Mesenchymal stem cell (in vitro differentiated cells and primary cell): ENCODE measurements at regions not wholly inside any gene's neighbourhood (a gene's known extent, or its start where the extent isn't known, plus 50 kb on each side); places are given as distances from the start of the nearest gene placed in this dataset.

Experiments used
- DNase-seq: peaks from one replicate; pipeline ENCODE4 v3.0.0-alpha.2; 2013
- H2AFZ ChIP-seq: one replicate; pipeline ENCODE4 v1.6.1; 2013; ENCODE audit warnings: low read depth, mild to moderate bottlenecking, control low read depth, inconsistent platforms, low read length, moderate library complexity
- H2AK5ac ChIP-seq: 2 replicates; pipeline ENCODE4 v1.6.1; 2013; ENCODE audit warnings: low read length, moderate library complexity, mild to moderate bottlenecking, inconsistent platforms; ENCODE audit not compliant: severe bottlenecking
- H2BK120ac ChIP-seq: one replicate; pipeline ENCODE4 v1.6.1; 2013; ENCODE audit warnings: low read depth, mild to moderate bottlenecking, inconsistent platforms, low read length, moderate library complexity
- H2BK12ac ChIP-seq, 2 experiments: one replicate each; pipeline ENCODE4 v1.6.1; 2013; ENCODE audit warnings: inconsistent platforms in 2 of 2, low read length in 2 of 2, mild to moderate bottlenecking in 2 of 2, moderate library complexity in 2 of 2, control low read depth in 1 of 2
- H2BK15ac ChIP-seq: one replicate; pipeline ENCODE4 v1.6.1; 2013; ENCODE audit warnings: mild to moderate bottlenecking, low read depth, inconsistent platforms; ENCODE audit not compliant: poor library complexity, severe bottlenecking
- H2BK5ac ChIP-seq: 2 replicates; pipeline ENCODE4 v1.6.1; 2013; ENCODE audit warnings: low read depth, mild to moderate bottlenecking, low read length, control low read depth, inconsistent platforms; ENCODE audit not compliant: poor library complexity, severe bottlenecking
- H3K14ac ChIP-seq, 2 experiments: one replicate each; pipeline ENCODE4 v1.6.1; 2013; ENCODE audit warnings: inconsistent platforms in 2 of 2, low read length in 2 of 2, control low read depth in 1 of 2, mild to moderate bottlenecking in 1 of 2, moderate library complexity in 1 of 2
- H3K18ac ChIP-seq, 2 experiments: one replicate each; pipeline ENCODE4 v1.6.1; 2013; ENCODE audit warnings: inconsistent platforms in 2 of 2, low read length in 2 of 2, control low read depth in 1 of 2, low read depth in 1 of 2, mild to moderate bottlenecking in 1 of 2
- H3K23ac ChIP-seq, 2 experiments: one replicate each; pipeline ENCODE4 v1.6.1; 2013; ENCODE audit warnings: inconsistent platforms in 2 of 2, low read length in 2 of 2, mild to moderate bottlenecking in 2 of 2, moderate library complexity in 2 of 2, control low read depth in 1 of 2
- H3K27ac ChIP-seq: 2 replicates; pipeline ENCODE4 v1.5.1; 2013; ENCODE audit warnings: mild to moderate bottlenecking, moderate library complexity, low read length, control low read depth, inconsistent platforms; ENCODE audit not compliant: poor library complexity, severe bottlenecking
- H3K27me3 ChIP-seq, 2 experiments: 2 replicates each; pipeline versions ENCODE4 v1.6.1 to v1.7.0; 2013; ENCODE audit warnings: low read length in 2 of 2, mild to moderate bottlenecking in 2 of 2, moderate library complexity in 2 of 2, control low read depth in 1 of 2, inconsistent platforms in 1 of 2; ENCODE audit not compliant: control insufficient read depth in 1 of 2, insufficient read depth in 1 of 2
- H3K36me3 ChIP-seq, 2 experiments: 2 replicates each; pipeline versions ENCODE4 v1.6.1 to v1.7.0; 2013; ENCODE audit warnings: low read length in 2 of 2, control low read depth in 1 of 2, inconsistent platforms in 1 of 2, low read depth in 1 of 2, mild to moderate bottlenecking in 1 of 2; ENCODE audit not compliant: insufficient read depth in 2 of 2, control insufficient read depth in 1 of 2
- H3K4ac ChIP-seq, 2 experiments: one replicate each; pipeline ENCODE4 v1.6.1; 2013; ENCODE audit warnings: inconsistent platforms in 2 of 2, low read length in 2 of 2, mild to moderate bottlenecking in 2 of 2, moderate library complexity in 2 of 2, control low read depth in 1 of 2, low read depth in 1 of 2
- H3K4me1 ChIP-seq: 2 replicates; pipeline ENCODE4 v1.6.1; 2013; ENCODE audit warnings: low read depth, low read length, control low read depth; ENCODE audit not compliant: control insufficient read depth, insufficient read depth
- H3K4me2 ChIP-seq: 2 replicates; pipeline ENCODE4 v1.6.1; 2013; ENCODE audit warnings: low read length, mild to moderate bottlenecking, inconsistent platforms; ENCODE audit not compliant: poor library complexity, severe bottlenecking
- H3K4me3 ChIP-seq, 2 experiments: 2 replicates each; pipeline versions ENCODE4 v1.5.1 to v1.7.0; 2013; ENCODE audit warnings: low read length in 2 of 2, mild to moderate bottlenecking in 2 of 2, control low read depth in 1 of 2, low read depth in 1 of 2; ENCODE audit not compliant: insufficient read depth in 1 of 2
- H3K79me1 ChIP-seq: replicated peaks from 2 replicates; pipeline ENCODE4 v1.6.1; 2013; ENCODE audit warnings: mild to moderate bottlenecking, control low read depth, low read length, inconsistent platforms; ENCODE audit not compliant: poor library complexity, severe bottlenecking
- H3K9ac ChIP-seq: 2 replicates; pipeline ENCODE4 v1.7.0; 2013; ENCODE audit warnings: mild to moderate bottlenecking, low read length, moderate library complexity
- H3K9me3 ChIP-seq: 2 replicates; pipeline ENCODE4 v1.7.0; 2013; ENCODE audit warnings: mild to moderate bottlenecking, low read length; ENCODE audit not compliant: control insufficient read depth
- H4K8ac ChIP-seq: one replicate; pipeline ENCODE4 v1.6.1; 2013; ENCODE audit warnings: inconsistent platforms, mild to moderate bottlenecking, low read length, moderate library complexity
- H4K91ac ChIP-seq: one replicate; pipeline ENCODE4 v1.6.1; 2013; ENCODE audit warnings: mild to moderate bottlenecking, low read length, inconsistent platforms
- WGBS: methylation state at CpG from one replicate; pipeline ENCODE4 v1.1.7; 2013; ENCODE audit warnings: mixed read lengths; 5-methylcytosine and 5-hydroxymethylcytosine counted together

DNA sequence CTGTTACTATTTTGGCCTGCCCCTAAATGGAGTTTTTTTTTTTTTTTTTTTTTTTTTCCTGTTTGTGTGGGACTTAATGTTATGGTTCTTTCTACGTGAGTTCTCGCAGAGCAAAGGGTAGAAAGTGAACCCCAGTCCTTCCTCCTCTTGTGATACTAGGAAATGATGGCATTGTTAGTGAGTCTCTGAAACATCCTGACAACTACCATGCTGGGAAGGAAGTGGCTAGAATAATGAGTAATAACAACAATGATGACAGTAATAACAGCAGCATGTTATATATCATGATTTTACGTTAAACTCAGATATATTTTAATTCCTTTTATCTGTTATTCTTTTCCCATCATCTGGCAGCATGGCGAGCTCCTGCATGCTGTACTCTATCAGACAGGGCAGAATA lies 216.2 kb upstream of the LINC00305 start:
- no peak overlapping the region for H2BK15ac ChIP-seq
- no peak overlapping the region for H2BK5ac ChIP-seq
- no peaks in the 10 kb centered on the region for H3K36me3 ChIP-seq
- no peak overlapping the region for H4K91ac ChIP-seq
- H3K14ac ChIP-seq: no peak overlapping the region
- H4K8ac ChIP-seq: no peak overlapping the region
- no peak for DNase-seq
- no peak overlapping the region for H3K4me3 ChIP-seq
- H3K79me1 ChIP-seq: no peaks in the 10 kb centered on the region
- no peak overlapping the region for H2BK120ac ChIP-seq
- 74% methylated on average over 3 of the region's 4 CpGs for WGBS
- H3K23ac ChIP-seq: no peak overlapping the region
- no peak overlapping the region for H2AK5ac ChIP-seq
- H3K18ac ChIP-seq: no peak overlapping the region
- H3K9ac ChIP-seq: no peak overlapping the region
- H3K27me3 ChIP-seq: no peaks in the 10 kb centered on the region
- no peak overlapping the region for H3K4ac ChIP-seq
- peaks cover 18% of the 10 kb centered on the region for H3K9me3 ChIP-seq
- H2AFZ ChIP-seq: no peak overlapping the region
- H3K27ac ChIP-seq: no peak overlapping the region
- no peak overlapping the region for H2BK12ac ChIP-seq
- H3K4me2 ChIP-seq: no peak overlapping the region
- no peaks in the 10 kb centered on the region for H3K4me1 ChIP-seq

DNA sequence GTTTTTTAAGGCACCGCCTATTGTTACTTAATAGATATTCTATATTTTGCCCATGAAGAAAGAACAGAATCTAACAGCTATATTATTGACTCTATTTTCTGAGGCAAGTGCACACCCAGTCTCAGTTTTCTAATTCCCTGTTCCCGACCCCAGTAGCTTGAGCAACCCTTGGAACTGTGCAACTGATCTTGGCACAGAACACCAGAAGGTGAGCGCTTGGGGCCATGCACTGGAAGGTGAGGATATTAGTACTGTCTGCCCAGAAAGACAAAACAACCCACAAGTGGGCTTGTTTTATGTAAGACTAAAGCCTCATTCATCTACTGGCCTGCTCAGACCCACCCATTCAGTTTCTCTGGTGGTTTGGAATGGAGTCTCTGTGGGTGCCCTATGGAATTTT lies 188.8 kb upstream of the LINC00305 start:
- Histone ChIP-seq H3K27ac (no peak overlapping the region), H3K4me1 (no peaks in the 10 kb centered on the region), H3K36me3 (no peaks in the 10 kb centered on the region), H4K8ac (no peak overlapping the region), H3K23ac (no peak overlapping the region), H2BK15ac (no peak overlapping the region), H3K14ac (no peak overlapping the region), H3K79me1 (no peaks in the 10 kb centered on the region), H3K9ac (no peak overlapping the region), H3K27me3 (no peaks in the 10 kb centered on the region), H3K4me2 (no peak overlapping the region), H2BK5ac (no peak overlapping the region), H3K9me3 (peaks cover 4% of the 10 kb centered on the region), H2AK5ac (no peak overlapping the region), H3K4ac (no peak overlapping the region), H2BK12ac (no peak overlapping the region), H3K18ac (no peak overlapping the region), H2AFZ (no peak overlapping the region), H2BK120ac (no peak overlapping the region), H4K91ac (no peak overlapping the region), H3K4me3 (no peak overlapping the region)
- 78% methylated on average over 2 of the region's 3 CpGs for WGBS
- DNase-seq: no peak

DNA sequence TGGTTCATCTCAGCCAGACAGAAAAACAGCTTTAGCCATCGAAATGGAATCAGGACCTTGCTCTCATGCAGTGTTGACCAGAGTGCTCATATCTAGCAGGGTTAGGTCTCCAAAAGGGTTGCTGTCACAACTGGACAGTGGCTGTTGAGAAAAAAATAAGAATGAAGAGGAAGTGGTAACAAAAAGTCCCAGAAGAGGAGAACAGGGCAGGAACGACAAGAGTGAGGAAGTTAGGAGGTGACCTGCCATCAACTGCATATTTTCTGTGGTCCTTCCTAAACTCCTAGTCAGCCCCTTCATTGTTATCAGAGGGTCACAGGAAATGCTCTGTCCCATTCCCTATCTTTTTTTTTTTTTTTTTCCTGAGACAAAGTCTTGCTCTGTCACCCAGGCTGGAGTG lies 188.1 kb upstream of the LINC00305 start:
- Histone ChIP-seq H3K4ac (no peak overlapping the region), H3K36me3 (no peaks in the 10 kb centered on the region), H3K9me3 (peaks cover under 1% of the 10 kb centered on the region), H3K4me1 (no peaks in the 10 kb centered on the region), H3K23ac (no peak overlapping the region), H4K91ac (no peak overlapping the region), H2BK15ac (no peak overlapping the region), H3K18ac (no peak overlapping the region), H2BK5ac (no peak overlapping the region), H3K27ac (no peak overlapping the region), H3K9ac (no peak overlapping the region), H4K8ac (no peak overlapping the region), H3K4me2 (no peak overlapping the region), H3K79me1 (no peaks in the 10 kb centered on the region), H3K4me3 (no peak overlapping the region), H3K14ac (no peak overlapping the region), H2BK12ac (no peak overlapping the region), H3K27me3 (no peaks in the 10 kb centered on the region), H2AFZ (no peak overlapping the region), H2BK120ac (no peak overlapping the region), H2AK5ac (no peak overlapping the region)
- 61% methylated on average over 2 of the region's 2 CpGs for WGBS
- no peak for DNase-seq

DNA sequence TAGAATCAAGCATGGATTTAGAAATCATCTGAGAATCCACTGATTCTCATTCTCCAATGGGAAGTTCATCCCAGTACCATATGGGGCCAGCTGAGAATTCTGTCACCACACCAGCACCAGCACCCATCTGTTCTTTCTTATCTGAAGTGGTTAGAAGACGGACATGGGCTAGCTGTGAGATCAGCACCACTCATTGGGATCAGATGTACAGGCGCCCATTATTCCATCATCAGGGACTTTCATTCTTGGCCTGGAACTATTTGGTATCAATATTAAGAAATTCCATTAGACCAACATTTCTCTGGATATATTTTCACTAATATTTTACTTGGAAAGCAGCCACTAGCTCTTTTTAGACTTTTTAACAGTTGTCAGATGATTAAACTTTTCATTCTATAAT lies 185.9 kb upstream of the LINC00305 start:
- no peak overlapping the region for H4K8ac ChIP-seq
- no peak overlapping the region for H3K23ac ChIP-seq
- no peak overlapping the region for H3K9ac ChIP-seq
- no peaks in the 10 kb centered on the region for H3K4me1 ChIP-seq
- H2BK12ac ChIP-seq: no peak overlapping the region
- DNase-seq: no peak
- no peak overlapping the region for H3K4me3 ChIP-seq
- no peak overlapping the region for H3K14ac ChIP-seq
- H2AFZ ChIP-seq: no peak overlapping the region
- H3K9me3 ChIP-seq: no peaks in the 10 kb centered on the region
- no peak overlapping the region for H2BK120ac ChIP-seq
- H3K4ac ChIP-seq: no peak overlapping the region
- no peak overlapping the region for H3K27ac ChIP-seq
- H3K79me1 ChIP-seq: no peaks in the 10 kb centered on the region
- H3K27me3 ChIP-seq: no peaks in the 10 kb centered on the region
- no peak overlapping the region for H2AK5ac ChIP-seq
- no peak overlapping the region for H2BK15ac ChIP-seq
- H4K91ac ChIP-seq: no peak overlapping the region
- no peaks in the 10 kb centered on the region for H3K36me3 ChIP-seq
- H3K4me2 ChIP-seq: no peak overlapping the region
- 68% methylated on average over 2 of the region's 2 CpGs for WGBS
- H2BK5ac ChIP-seq: no peak overlapping the region
- no peak overlapping the region for H3K18ac ChIP-seq
